HepG2 (cell line): ENCODE measurements at regions not wholly inside any gene's neighbourhood (a gene's known extent, or its start where the extent isn't known, plus 50 kb on each side); places are given as distances from the start of the nearest gene placed in this dataset.
A peak's percentile ranks its signal among the peaks of the same experiment; 100 is the strongest.

Experiments used
- AKAP8 ChIP-seq: sonication (generic); formaldehyde crosslinking; IDR thresholded peaks from 2 replicates; pipeline ENCODE4 v1.5.1; 2020; ENCODE audit warnings: mild to moderate bottlenecking, missing genetic modification reagents
- CC2D1A ChIP-seq: sonication (generic); formaldehyde crosslinking; IDR thresholded peaks from 2 replicates; pipeline ENCODE4 v1.8.1; 2023; ENCODE audit warnings: mild to moderate bottlenecking, missing genetic modification reagents
- IKZF4 ChIP-seq: sonication (generic); formaldehyde crosslinking; IDR thresholded peaks from 2 replicates; pipeline ENCODE4 v1.5.1; 2020; ENCODE audit warnings: borderline replicate concordance, mild to moderate bottlenecking, low read depth, missing genetic modification reagents; ENCODE audit errors: not compliant biosample characterization
- KAT8 ChIP-seq: IDR thresholded peaks from 2 replicates; pipeline ENCODE4 v1.6.1; 2016; ENCODE audit warnings: missing genetic modification reagents, missing compliant biosample characterization
- KLF13 ChIP-seq: sonication (generic); formaldehyde crosslinking; IDR thresholded peaks from 2 replicates; pipeline ENCODE4 v1.4.0; 2020; ENCODE audit warnings: mild to moderate bottlenecking, missing genetic modification reagents
- MED13 ChIP-seq: sonication (generic); formaldehyde crosslinking; IDR thresholded peaks from 2 replicates; pipeline ENCODE4 v1.5.0; 2020; ENCODE audit warnings: missing genetic modification reagents
- RBAK ChIP-seq: sonication (generic); formaldehyde crosslinking; IDR thresholded peaks from 2 replicates; pipeline ENCODE4 v1.5.1; 2020; ENCODE audit warnings: mild to moderate bottlenecking, missing genetic modification reagents
- TCF7 ChIP-seq: sonication (generic); IDR thresholded peaks from 2 replicates; pipeline ENCODE4 v1.6.1; 2016; ENCODE audit warnings: antibody characterized with exemption, low read depth
- TCF7L2 ChIP-seq: IDR thresholded peaks from 2 replicates; pipeline ENCODE4 v1.6.1; 2011; ENCODE audit warnings: mild to moderate bottlenecking, low read depth, low read length, moderate library complexity
- ZNF20 ChIP-seq: sonication (generic); formaldehyde crosslinking; IDR thresholded peaks from 2 replicates; pipeline ENCODE4 v1.4.0; 2020; ENCODE audit warnings: mild to moderate bottlenecking, moderate library complexity, missing genetic modification reagents
- ZNF749 ChIP-seq: sonication (generic); formaldehyde crosslinking; IDR thresholded peaks from 2 replicates; pipeline ENCODE4 v1.8.0; 2022; ENCODE audit warnings: mild to moderate bottlenecking, missing genetic modification reagents, moderate library complexity, borderline replicate concordance
- ZNF891 ChIP-seq: sonication (generic); formaldehyde crosslinking; IDR thresholded peaks from 2 replicates; pipeline ENCODE4 v1.5.0; 2020; ENCODE audit warnings: mild to moderate bottlenecking, missing genetic modification reagents
- ZSCAN12 ChIP-seq: sonication (generic); formaldehyde crosslinking; IDR thresholded peaks from 2 replicates; pipeline ENCODE4 v1.9.0; 2021; ENCODE audit warnings: mild to moderate bottlenecking, missing genetic modification reagents
- TF ChIP-seq, protein P1 (sequence below): sonication (generic); formaldehyde crosslinking; IDR thresholded peaks from 2 replicates; pipeline ENCODE4 v1.8.0; 2022; ENCODE audit warnings: missing genetic modification reagents, mild to moderate bottlenecking, inconsistent platforms, borderline replicate concordance
- TF ChIP-seq, protein P2 (sequence below): sonication (generic); formaldehyde crosslinking; IDR thresholded peaks from 2 replicates; pipeline ENCODE4 v1.8.1; 2023; ENCODE audit warnings: mild to moderate bottlenecking, missing genetic modification reagents
- TF ChIP-seq, protein P3 (sequence below): sonication (generic); formaldehyde crosslinking; IDR thresholded peaks from 2 replicates; pipeline ENCODE4 v1.4.0; 2020; ENCODE audit warnings: missing genetic modification reagents
- TF ChIP-seq, protein P4 (sequence below): sonication (generic); formaldehyde crosslinking; IDR thresholded peaks from 2 replicates; pipeline ENCODE4 v1.4.0; 2020; ENCODE audit warnings: missing genetic modification reagents, borderline replicate concordance

DNA sequence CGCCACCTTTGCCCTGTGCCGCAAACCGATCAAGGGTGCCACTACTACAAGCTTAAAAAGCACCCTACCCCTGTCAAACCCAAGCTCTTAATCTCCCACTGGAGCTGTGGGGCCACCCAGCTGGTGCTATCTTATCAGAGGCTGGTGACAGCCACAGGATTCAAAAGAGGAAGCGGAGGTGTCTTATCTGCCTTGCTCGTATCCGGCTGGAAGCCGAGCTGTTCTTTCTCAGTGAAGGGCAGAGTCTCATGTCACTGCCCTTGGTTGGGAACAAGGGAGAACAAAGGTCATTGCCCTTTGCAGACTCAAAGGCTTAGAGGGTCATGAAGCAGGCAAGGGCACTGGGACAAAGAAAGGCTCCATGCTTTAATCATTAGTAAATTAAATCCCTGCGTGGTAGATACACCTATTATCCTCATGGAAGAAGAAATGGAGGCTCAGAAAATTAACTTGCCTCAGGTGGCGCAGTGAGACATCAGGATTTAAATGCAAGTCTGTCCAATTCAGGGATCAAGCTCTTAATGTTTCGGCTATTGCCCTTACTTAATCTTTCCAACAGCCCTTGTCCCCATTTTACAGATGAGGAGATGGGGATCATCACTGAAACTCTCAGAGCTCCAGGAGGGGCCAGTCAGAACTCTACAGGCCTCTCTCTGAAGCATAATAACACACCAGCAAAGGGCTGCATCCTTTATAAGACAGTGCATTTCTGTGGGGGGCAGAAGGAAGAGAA, 360.0 kb upstream of the PROK2 start (continued):
- TF ChIP-seq, protein P1, sequence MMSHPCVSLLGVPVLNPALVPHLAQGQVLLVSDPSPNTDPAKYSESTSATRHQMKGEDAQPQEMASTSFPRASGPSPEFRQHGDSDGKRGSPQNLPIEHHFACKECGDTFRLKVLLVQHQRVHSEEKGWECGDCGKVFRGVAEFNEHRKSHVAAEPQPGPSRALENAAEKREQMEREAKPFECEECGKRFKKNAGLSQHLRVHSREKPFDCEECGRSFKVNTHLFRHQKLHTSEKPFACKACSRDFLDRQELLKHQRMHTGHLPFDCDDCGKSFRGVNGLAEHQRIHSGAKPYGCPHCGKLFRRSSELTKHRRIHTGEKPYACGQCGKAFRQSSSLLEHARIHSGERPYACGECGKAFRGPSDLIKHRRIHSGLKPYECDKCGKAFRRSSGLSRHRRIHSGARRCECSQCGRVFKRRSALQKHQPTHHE (CRISPR knock-in tag): no peak
- TF ChIP-seq KLF13 (CRISPR knock-in tag): no peak
- TF ChIP-seq ZNF891 (CRISPR knock-in tag): no peak
- TF ChIP-seq, protein P2, sequence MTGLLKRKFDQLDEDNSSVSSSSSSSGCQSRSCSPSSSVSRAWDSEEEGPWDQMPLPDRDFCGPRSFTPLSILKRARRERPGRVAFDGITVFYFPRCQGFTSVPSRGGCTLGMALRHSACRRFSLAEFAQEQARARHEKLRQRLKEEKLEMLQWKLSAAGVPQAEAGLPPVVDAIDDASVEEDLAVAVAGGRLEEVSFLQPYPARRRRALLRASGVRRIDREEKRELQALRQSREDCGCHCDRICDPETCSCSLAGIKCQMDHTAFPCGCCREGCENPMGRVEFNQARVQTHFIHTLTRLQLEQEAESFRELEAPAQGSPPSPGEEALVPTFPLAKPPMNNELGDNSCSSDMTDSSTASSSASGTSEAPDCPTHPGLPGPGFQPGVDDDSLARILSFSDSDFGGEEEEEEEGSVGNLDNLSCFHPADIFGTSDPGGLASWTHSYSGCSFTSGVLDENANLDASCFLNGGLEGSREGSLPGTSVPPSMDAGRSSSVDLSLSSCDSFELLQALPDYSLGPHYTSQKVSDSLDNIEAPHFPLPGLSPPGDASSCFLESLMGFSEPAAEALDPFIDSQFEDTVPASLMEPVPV (CRISPR knock-in tag): no peak
- peak; percentile 35; the same call in 1 of the 2 replicates for TF ChIP-seq TCF7
- TF ChIP-seq IKZF4: no peak
- no peak for TF ChIP-seq AKAP8
- no peak for TF ChIP-seq MED13 (CRISPR knock-in tag)
- no peak for TF ChIP-seq RBAK (CRISPR knock-in tag)
- TF ChIP-seq, protein P3, sequence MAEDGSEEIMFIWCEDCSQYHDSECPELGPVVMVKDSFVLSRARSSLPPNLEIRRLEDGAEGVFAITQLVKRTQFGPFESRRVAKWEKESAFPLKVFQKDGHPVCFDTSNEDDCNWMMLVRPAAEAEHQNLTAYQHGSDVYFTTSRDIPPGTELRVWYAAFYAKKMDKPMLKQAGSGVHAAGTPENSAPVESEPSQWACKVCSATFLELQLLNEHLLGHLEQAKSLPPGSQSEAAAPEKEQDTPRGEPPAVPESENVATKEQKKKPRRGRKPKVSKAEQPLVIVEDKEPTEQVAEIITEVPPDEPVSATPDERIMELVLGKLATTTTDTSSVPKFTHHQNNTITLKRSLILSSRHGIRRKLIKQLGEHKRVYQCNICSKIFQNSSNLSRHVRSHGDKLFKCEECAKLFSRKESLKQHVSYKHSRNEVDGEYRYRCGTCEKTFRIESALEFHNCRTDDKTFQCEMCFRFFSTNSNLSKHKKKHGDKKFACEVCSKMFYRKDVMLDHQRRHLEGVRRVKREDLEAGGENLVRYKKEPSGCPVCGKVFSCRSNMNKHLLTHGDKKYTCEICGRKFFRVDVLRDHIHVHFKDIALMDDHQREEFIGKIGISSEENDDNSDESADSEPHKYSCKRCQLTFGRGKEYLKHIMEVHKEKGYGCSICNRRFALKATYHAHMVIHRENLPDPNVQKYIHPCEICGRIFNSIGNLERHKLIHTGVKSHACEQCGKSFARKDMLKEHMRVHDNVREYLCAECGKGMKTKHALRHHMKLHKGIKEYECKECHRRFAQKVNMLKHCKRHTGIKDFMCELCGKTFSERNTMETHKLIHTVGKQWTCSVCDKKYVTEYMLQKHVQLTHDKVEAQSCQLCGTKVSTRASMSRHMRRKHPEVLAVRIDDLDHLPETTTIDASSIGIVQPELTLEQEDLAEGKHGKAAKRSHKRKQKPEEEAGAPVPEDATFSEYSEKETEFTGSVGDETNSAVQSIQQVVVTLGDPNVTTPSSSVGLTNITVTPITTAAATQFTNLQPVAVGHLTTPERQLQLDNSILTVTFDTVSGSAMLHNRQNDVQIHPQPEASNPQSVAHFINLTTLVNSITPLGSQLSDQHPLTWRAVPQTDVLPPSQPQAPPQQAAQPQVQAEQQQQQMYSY (CRISPR knock-in tag): no peak
- no peak for TF ChIP-seq KAT8 (CRISPR knock-in tag)
- TF ChIP-seq, protein P4, sequence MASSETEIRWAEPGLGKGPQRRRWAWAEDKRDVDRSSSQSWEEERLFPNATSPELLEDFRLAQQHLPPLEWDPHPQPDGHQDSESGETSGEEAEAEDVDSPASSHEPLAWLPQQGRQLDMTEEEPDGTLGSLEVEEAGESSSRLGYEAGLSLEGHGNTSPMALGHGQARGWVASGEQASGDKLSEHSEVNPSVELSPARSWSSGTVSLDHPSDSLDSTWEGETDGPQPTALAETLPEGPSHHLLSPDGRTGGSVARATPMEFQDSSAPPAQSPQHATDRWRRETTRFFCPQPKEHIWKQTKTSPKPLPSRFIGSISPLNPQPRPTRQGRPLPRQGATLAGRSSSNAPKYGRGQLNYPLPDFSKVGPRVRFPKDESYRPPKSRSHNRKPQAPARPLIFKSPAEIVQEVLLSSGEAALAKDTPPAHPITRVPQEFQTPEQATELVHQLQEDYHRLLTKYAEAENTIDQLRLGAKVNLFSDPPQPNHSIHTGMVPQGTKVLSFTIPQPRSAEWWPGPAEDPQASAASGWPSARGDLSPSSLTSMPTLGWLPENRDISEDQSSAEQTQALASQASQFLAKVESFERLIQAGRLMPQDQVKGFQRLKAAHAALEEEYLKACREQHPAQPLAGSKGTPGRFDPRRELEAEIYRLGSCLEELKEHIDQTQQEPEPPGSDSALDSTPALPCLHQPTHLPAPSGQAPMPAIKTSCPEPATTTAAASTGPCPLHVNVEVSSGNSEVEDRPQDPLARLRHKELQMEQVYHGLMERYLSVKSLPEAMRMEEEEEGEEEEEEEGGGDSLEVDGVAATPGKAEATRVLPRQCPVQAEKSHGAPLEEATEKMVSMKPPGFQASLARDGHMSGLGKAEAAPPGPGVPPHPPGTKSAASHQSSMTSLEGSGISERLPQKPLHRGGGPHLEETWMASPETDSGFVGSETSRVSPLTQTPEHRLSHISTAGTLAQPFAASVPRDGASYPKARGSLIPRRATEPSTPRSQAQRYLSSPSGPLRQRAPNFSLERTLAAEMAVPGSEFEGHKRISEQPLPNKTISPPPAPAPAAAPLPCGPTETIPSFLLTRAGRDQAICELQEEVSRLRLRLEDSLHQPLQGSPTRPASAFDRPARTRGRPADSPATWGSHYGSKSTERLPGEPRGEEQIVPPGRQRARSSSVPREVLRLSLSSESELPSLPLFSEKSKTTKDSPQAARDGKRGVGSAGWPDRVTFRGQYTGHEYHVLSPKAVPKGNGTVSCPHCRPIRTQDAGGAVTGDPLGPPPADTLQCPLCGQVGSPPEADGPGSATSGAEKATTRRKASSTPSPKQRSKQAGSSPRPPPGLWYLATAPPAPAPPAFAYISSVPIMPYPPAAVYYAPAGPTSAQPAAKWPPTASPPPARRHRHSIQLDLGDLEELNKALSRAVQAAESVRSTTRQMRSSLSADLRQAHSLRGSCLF: no peak
- TF ChIP-seq ZSCAN12 (CRISPR knock-in tag): no peak
- TF ChIP-seq TCF7L2: no peak
- no peak for TF ChIP-seq ZNF20 (CRISPR knock-in tag)
- TF ChIP-seq ZNF749: no peak
- TF ChIP-seq CC2D1A (CRISPR knock-in tag): no peak
